ENCODE measurements at regions not wholly inside any gene's neighbourhood (a gene's known extent, or its start where the extent isn't known, plus 50 kb on each side); places are given as distances from the start of the nearest gene placed in this dataset.

DNA sequence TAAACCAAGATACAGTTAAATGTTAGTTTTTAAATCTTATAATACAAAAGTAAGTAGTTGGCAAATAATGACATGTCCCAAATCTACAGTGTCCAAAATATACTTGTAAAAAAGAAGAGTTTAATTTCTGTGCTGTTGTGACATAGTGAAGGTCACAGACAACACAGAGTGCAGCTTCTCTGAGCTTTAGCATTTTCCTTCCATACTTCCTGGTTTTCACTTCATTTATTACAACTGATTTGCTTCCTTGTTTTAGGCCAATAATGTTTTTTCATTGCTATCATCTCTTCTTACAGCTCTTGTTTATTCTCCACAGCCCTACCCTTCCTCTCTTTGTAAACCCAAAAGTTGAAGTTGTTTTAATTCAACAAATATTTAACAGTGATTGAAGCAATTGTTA lies 132.4 kb upstream of the TET2 start:
- TF ChIP-seq, protein P1, sequence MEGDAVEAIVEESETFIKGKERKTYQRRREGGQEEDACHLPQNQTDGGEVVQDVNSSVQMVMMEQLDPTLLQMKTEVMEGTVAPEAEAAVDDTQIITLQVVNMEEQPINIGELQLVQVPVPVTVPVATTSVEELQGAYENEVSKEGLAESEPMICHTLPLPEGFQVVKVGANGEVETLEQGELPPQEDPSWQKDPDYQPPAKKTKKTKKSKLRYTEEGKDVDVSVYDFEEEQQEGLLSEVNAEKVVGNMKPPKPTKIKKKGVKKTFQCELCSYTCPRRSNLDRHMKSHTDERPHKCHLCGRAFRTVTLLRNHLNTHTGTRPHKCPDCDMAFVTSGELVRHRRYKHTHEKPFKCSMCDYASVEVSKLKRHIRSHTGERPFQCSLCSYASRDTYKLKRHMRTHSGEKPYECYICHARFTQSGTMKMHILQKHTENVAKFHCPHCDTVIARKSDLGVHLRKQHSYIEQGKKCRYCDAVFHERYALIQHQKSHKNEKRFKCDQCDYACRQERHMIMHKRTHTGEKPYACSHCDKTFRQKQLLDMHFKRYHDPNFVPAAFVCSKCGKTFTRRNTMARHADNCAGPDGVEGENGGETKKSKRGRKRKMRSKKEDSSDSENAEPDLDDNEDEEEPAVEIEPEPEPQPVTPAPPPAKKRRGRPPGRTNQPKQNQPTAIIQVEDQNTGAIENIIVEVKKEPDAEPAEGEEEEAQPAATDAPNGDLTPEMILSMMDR (conservative IDR thresholded peaks at IDR 0.05 in 1 of 2, IDR thresholded peaks at IDR 0.05 in 1 of 2; ENCODE audit: extremely low read depth in 1 of 2, insufficient read depth in 1 of 2, low read depth in 1 of 2, low read length in 2 of 2): no peak
- TF ChIP-seq EZH2 (IDR thresholded peaks at IDR 0.05; ENCODE audit: borderline replicate concordance, low read length): no peak
